ENCODE measurements at regions not wholly inside any gene's neighbourhood (a gene's known extent, or its start where the extent isn't known, plus 50 kb on each side); places are given as distances from the start of the nearest gene placed in this dataset.

GRCh38 chr2:64837116-64837731 lies 152.0 kb upstream of the SLC1A4 start:
- Histone ChIP-seq H2BK5ac (ENCODE audit: low read depth, low read length, poor library complexity, severe bottlenecking) (peak overlapping the region; percentile 16), H4K5ac (ENCODE audit: low read depth, low read length) (no peak overlapping the region; the same call in 1 of the 2 replicates), H3K56ac (ENCODE audit: extremely low read depth, insufficient read depth, low read length) (no peak overlapping the region), H3K9me1 (ENCODE audit: insufficient read depth, low read length) (peaks cover 17% of the 10 kb centered on the region), H4K20me1 (ENCODE audit: insufficient read depth, low read length) (no peaks in the 10 kb centered on the region), H3K36me3 (ENCODE audit: control insufficient read depth, insufficient read depth, low read length) (no peaks in the 10 kb centered on the region), H3K79me1 (ENCODE audit: low read depth in 1 of 2, low read length in 2 of 2) (peaks cover 0 to 5% of the 10 kb centered on the region in 2 experiments; a peak in 2 of 4 replicates), H2BK15ac (ENCODE audit: low read depth, low read length) (peak overlapping the region; percentile 16; the same call in 1 of the 3 replicates), H2AFZ (replicated peaks; ENCODE audit: low read length, poor library complexity) (peak overlapping the region; percentile 75), H2BK120ac (ENCODE audit: low read depth, low read length) (peak overlapping the region; percentile 33), H2AK9ac (replicated peaks; ENCODE audit: low read depth, low read length, poor library complexity) (peak overlapping the region; percentile 62), H3K9ac (ENCODE audit: low read depth, low read length) (no peak overlapping the region), H3K27ac (ENCODE audit: insufficient read depth, low read length) (no peak overlapping the region), H3K9me3 (ENCODE audit: control insufficient read depth, insufficient read depth, low read length) (no peaks in the 10 kb centered on the region), H3K4me2 (ENCODE audit: low read depth, low read length) (no peak overlapping the region), H3K4ac (ENCODE audit: low read depth, low read length) (peak overlapping the region; percentile 59), H3K4me1 (ENCODE audit: control insufficient read depth, insufficient read depth, low read length) (peaks cover 13% of the 10 kb centered on the region), H3K4me3 (ENCODE audit: insufficient read depth, low read depth, low read length) (no peak overlapping the region), H4K91ac (ENCODE audit: insufficient read depth, low read depth, low read length) (peak overlapping the region; percentile 68; the same call in 1 of the 2 replicates), H3K27me3 (ENCODE audit: control insufficient read depth, insufficient read depth, low read length) (no peaks in the 10 kb centered on the region), H3K14ac (replicated peaks; ENCODE audit: low read depth, low read length) (peak overlapping the region; percentile 17), H2AK5ac (ENCODE audit: low read depth, low read length) (peak overlapping the region; percentile 46), H4K8ac (ENCODE audit: low read depth in 2 of 2, low read length in 2 of 2) (peak overlapping the region in 1 of 2 experiments; percentile 83; a peak in 2 of 4 replicates), H2BK20ac (ENCODE audit: low read depth, low read length) (peak overlapping the region; percentile 57; the same call in 1 of the 2 replicates), H3K23ac (ENCODE audit: low read depth, low read length) (peak overlapping the region; percentile 18; the same call in 1 of the 2 replicates), H3K18ac (ENCODE audit: low read depth, low read length) (peak overlapping the region; percentile 7; the same call in 1 of the 2 replicates)
- ChIA-PET POLR2A (ENCODE audit: unreplicated experiment) (interaction anchor here (0.6 kb wide), 2 partner anchors 23 to 185 kb away, joined by 3 read pairs; no protein-coding TSS in a partner anchor), CTCF (interaction anchor here (1.7 kb wide), 1 partner anchor 191 kb away, joined by 6 read pairs; no protein-coding TSS in a partner anchor)
- ATAC-seq (ENCODE audit: low read depth) (peak; percentile 18), DNase-seq (peak; percentile 76)
- no TSS peak for BruUV-seq (replicated peaks)
- in situ Hi-C loops (cut with MboI; ENCODE audit: low sequenced_read_pairs): no loop called here
- WGBS, 2 experiments (ENCODE audit: extremely low coverage in 2 of 2, insufficient read length in 1 of 2): 51% methylated on average over 8 of the region's 10 CpGs; no CpG with 5 or more reads in 1 of the 2 experiments
- dilution Hi-C loops (cut with HindIII; ENCODE audit: low sequenced_read_pairs, unreplicated experiment): no loop called here
- intact Hi-C loops (cut with micrococcal nuclease): no loop called here
- TF ChIP-seq CTCF (conservative IDR thresholded peaks at IDR 0.05; ENCODE audit: low read depth, low read length) (no peak), USF2 (IDR thresholded peaks at IDR 0.05; ENCODE audit: low read depth, low read length) (no peak), POLR2A (IDR thresholded peaks at IDR 0.05; ENCODE audit: low read depth, low read length) (no peak), ELK1 (IDR thresholded peaks at IDR 0.05; ENCODE audit: borderline replicate concordance, low read depth, low read length) (no peak), SMC3 (IDR thresholded peaks at IDR 0.05; ENCODE audit: low read depth, low read length) (no peak), MAZ (IDR thresholded peaks at IDR 0.05; ENCODE audit: borderline replicate concordance, low read depth, low read length) (no peak), MAFK (IDR thresholded peaks at IDR 0.05; ENCODE audit: low read depth, low read length) (no peak), CEBPB (IDR thresholded peaks at IDR 0.05; ENCODE audit: low read depth, low read length) (no peak), CHD1 (IDR thresholded peaks at IDR 0.05; ENCODE audit: low read depth, low read length) (no peak), FOS (IDR thresholded peaks at IDR 0.05; ENCODE audit: low read depth, low read length) (no peak), NFE2L2 (IDR thresholded peaks at IDR 0.05; ENCODE audit: low read depth, low read length) (no peak), BHLHE40 (IDR thresholded peaks at IDR 0.05; ENCODE audit: low read depth, low read length) (no peak), RAD21 (IDR thresholded peaks at IDR 0.05; ENCODE audit: low read length) (no peak), RCOR1 (IDR thresholded peaks at IDR 0.05; ENCODE audit: insufficient replicate concordance, low read length) (no peak), MXI1 (IDR thresholded peaks at IDR 0.05; ENCODE audit: borderline replicate concordance, low read depth, low read length) (no peak)

All from IMR-90 (cell line).